K562 (cell line): ENCODE measurements at regions not wholly inside any gene's neighbourhood (a gene's known extent, or its start where the extent isn't known, plus 50 kb on each side); places are given as distances from the start of the nearest gene placed in this dataset.

Experiments
- ARID2 ChIP-seq: fragments of 450-650 bp; IDR thresholded peaks from 2 replicates; pipeline ENCODE4 v1.6.1; 2017; ENCODE audit warnings: antibody characterized with exemption, mild to moderate bottlenecking
- BCL6 ChIP-seq: fragments of 250-450 bp; sonication (Bioruptor Pico); IDR thresholded peaks from 2 replicates; pipeline ENCODE4 v1.4.0; 2020
- BRD4 ChIP-seq: fragments of 200-600 bp; sonication (generic); IDR thresholded peaks from 2 replicates; pipeline ENCODE4 v1.6.1; 2017; ENCODE audit warnings: inconsistent platforms
- CSDE1 ChIP-seq, 2 experiments: fragments of 450-650 bp; IDR thresholded peaks; 2 replicates each; pipeline ENCODE4 v1.6.1; 2016; ENCODE audit warnings: mild to moderate bottlenecking in 1 of 2
- KLF10 ChIP-seq: fragments of 250-450 bp; sonication (Bioruptor Pico); IDR thresholded peaks from 2 replicates; pipeline ENCODE4 v1.6.1; 2021; ENCODE audit warnings: matching md5 sums
- NCOA1 ChIP-seq: fragments of 450-650 bp; IDR thresholded peaks from 2 replicates; pipeline ENCODE4 v1.6.1; 2016; ENCODE audit warnings: low read depth
- ZNF318 ChIP-seq, 2 experiments: fragments of 450-650 bp; IDR thresholded peaks; 2 replicates each; pipeline ENCODE4 v1.6.1; 2016; ENCODE audit warnings: mild to moderate bottlenecking in 2 of 2, borderline replicate concordance in 1 of 2, low read depth in 1 of 2, moderate library complexity in 1 of 2

DNA sequence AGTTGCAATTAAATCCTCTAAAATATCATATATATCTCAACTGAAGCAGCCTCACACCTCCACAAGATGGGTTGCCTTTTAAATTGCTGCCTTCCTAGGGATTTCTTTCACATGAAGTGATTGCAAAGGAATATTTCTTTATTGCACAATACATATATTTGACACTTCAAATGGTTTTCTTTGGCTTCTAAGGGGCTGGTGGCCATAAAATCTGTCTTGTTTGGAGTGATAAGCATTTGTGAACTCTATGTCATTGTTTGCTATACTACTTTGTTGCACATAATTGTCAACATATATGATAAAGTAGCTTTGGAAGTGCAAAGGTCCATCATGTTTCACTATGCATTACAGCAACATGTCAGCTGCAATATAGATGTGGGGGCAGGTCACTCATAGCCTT is 2380.9 kb downstream of the PCDH9 start (continued):
- TF ChIP-seq ZNF318 (IDR thresholded peaks at IDR 0.05; ENCODE audit: borderline replicate concordance in 1 of 2, low read depth in 1 of 2) = no peak
- no peak for TF ChIP-seq NCOA1
- no peak for TF ChIP-seq KLF10 (CRISPR knock-in tag)
- TF ChIP-seq CSDE1 (IDR thresholded peaks at IDR 0.05) = no peak
- TF ChIP-seq BCL6 = no peak
- no peak for TF ChIP-seq ARID2
- TF ChIP-seq BRD4 = no peak
